ENCODE measurements at regions not wholly inside any gene's neighbourhood (a gene's known extent, or its start where the extent isn't known, plus 50 kb on each side); places are given as distances from the start of the nearest gene placed in this dataset.

- Histone ChIP-seq H3K79me1 (ENCODE audit: insufficient read depth, low read depth, low read length, poor library complexity, severe bottlenecking) (no peaks in the 10 kb centered on the region), H2BK12ac (ENCODE audit: insufficient read length, low read depth, low read length) (no peak overlapping the region), H4K5ac (ENCODE audit: insufficient read length, low read depth, low read length) (no peak overlapping the region), H2BK20ac (ENCODE audit: low read depth, low read length, poor library complexity, severe bottlenecking) (no peak overlapping the region), H3K27ac (ENCODE audit: insufficient read length, low read depth, low read length) (no peak overlapping the region), H3K27me3 (ENCODE audit: insufficient read depth, low read length) (no peaks in the 10 kb centered on the region), H2BK120ac (ENCODE audit: low read depth, low read length, poor library complexity, severe bottlenecking) (no peak overlapping the region), H3K23me2 (ENCODE audit: insufficient read length, low read depth, low read length, poor library complexity, severe bottlenecking) (no peaks in the 10 kb centered on the region), H3K14ac (ENCODE audit: insufficient read depth, low read length) (no peak overlapping the region), H3K79me2 (ENCODE audit: insufficient read depth, low read length) (no peaks in the 10 kb centered on the region), H3K4ac (ENCODE audit: low read depth, low read length) (no peak overlapping the region), H3K9ac (ENCODE audit: extremely low read depth, insufficient read length, low read length) (no peak overlapping the region), H3T11ph (ENCODE audit: low read length) (no peak overlapping the region), H2AFZ (ENCODE audit: low read length) (no peak overlapping the region), H3K9me3 (ENCODE audit: control insufficient read depth, low read depth, low read length) (no peaks in the 10 kb centered on the region), H3K4me2 (ENCODE audit: insufficient read depth, insufficient read length, low read length) (no peak overlapping the region), H4K8ac (replicated peaks; ENCODE audit: insufficient read length, low read depth, low read length) (no peak overlapping the region), H2BK15ac (ENCODE audit: low read depth, low read length) (no peak overlapping the region), H3K56ac (ENCODE audit: insufficient read length, low read depth, low read length) (no peak overlapping the region), H3K23ac (ENCODE audit: insufficient read length, low read depth, low read length) (no peak overlapping the region), H4K91ac (ENCODE audit: insufficient read length, low read depth, low read length) (no peak overlapping the region), H2BK5ac (ENCODE audit: insufficient read length, low read length) (no peak overlapping the region), H2AK5ac (ENCODE audit: insufficient read length, low read length) (no peak overlapping the region), H4K20me1 (ENCODE audit: control insufficient read depth, insufficient read depth, insufficient read length) (no peaks in the 10 kb centered on the region), H3K4me1 (ENCODE audit: insufficient read depth, low read length) (no peaks in the 10 kb centered on the region), H3K18ac (ENCODE audit: insufficient read length, low read depth, low read length) (no peak overlapping the region)
- Mint-ChIP-seq H3K27me3 (ENCODE audit: low read depth) (no peaks in the 10 kb centered on the region), H3K4me1 (peaks cover 4 to 6% of the 10 kb centered on the region in 2 experiments; a peak in 2 of 4 replicates), H3K9me3 (peaks cover 0 to 3% of the 10 kb centered on the region in 2 experiments; a peak in 4 of 5 replicates), H3K27ac (no peak overlapping the region), H3K36me3 (ENCODE audit: insufficient read depth in 1 of 3, low read depth in 3 of 3) (no peaks in the 10 kb centered on the region), H3K4me3 (no peak overlapping the region)
- no peak for DNase-seq
- no CpG with 5 or more reads among the region's 3 CpGs for WGBS (ENCODE audit: extremely low coverage, insufficient read length, low lambda C conversion rate)
- TF ChIP-seq CTCF (conservative IDR thresholded peaks at IDR 0.05), result no peak
Measured at GRCh38 chr11:96817482-96818399, 427.9 kb downstream of the JRKL start.
